Cardiac septum (tissue), 1 donor: ENCODE measurements at regions not wholly inside any gene's neighbourhood (a gene's known extent, or its start where the extent isn't known, plus 50 kb on each side); places are given as distances from the start of the nearest gene placed in this dataset.

ENCODE experiments used
- DNase-seq: peaks from one replicate; pipeline ENCODE4 v3.0.0-alpha.2; 2020; ENCODE audit warnings: low spot score
- intact Hi-C: fragments of 100-400 bp; cut with DNase I; formaldehyde crosslinking; loops from one replicate; pipeline ENCODE4 v1.14.0; 2022
- donor health status: DM: no; HTN: no; CAD: no.

- intact Hi-C loops = no loop called here
Observed at GRCh38 chr2:172198908-172199307, 96.2 kb upstream of the DLX2 start.

GRCh38 chr2:172200495-172201085, 97.9 kb upstream of the DLX2 start:
- intact Hi-C loops = no loop called here

More at GRCh38 chr2:172198908-172199307, 96.2 kb upstream of the DLX2 start:
- DNase-seq = no peak

GRCh38 chr2:172204309-172204708, 101.6 kb upstream of the DLX2 start:
- intact Hi-C loops = no loop called here
- DNase-seq = no peak

More at GRCh38 chr2:172200495-172201085, 97.9 kb upstream of the DLX2 start:
- DNase-seq = no peak

- no peak for DNase-seq
- intact Hi-C loops = no loop called here
Observed at GRCh38 chr2:172204762-172205161, 102.1 kb upstream of the DLX2 start.

GRCh38 chr2:172205292-172205691, 102.6 kb upstream of the DLX2 start:
- intact Hi-C loops = no loop called here
- DNase-seq = no peak

- intact Hi-C loops = no loop called here
- DNase-seq = no peak
Observed at GRCh38 chr2:172207911-172208310, 105.2 kb upstream of the DLX2 start.

GRCh38 chr2:172208791-172209325, 106.2 kb upstream of the DLX2 start:
- no peak for DNase-seq
- intact Hi-C loops = no loop called here

- intact Hi-C loops = no loop called here
- DNase-seq = no peak
Observed at GRCh38 chr2:172210599-172210998, 107.9 kb upstream of the DLX2 start.

- intact Hi-C loops = no loop called here
- no peak for DNase-seq
Observed at GRCh38 chr2:172211512-172211911, 108.8 kb upstream of the DLX2 start.

GRCh38 chr2:172213116-172213860, 110.6 kb upstream of the DLX2 start:
- DNase-seq = no peak
- intact Hi-C loops = no loop called here

- DNase-seq = no peak
- intact Hi-C loops = no loop called here
Observed at GRCh38 chr2:172214252-172214651, 111.6 kb upstream of the DLX2 start.

- no peak for DNase-seq
- intact Hi-C loops = no loop called here
Observed at GRCh38 chr2:172215172-172215935, 112.7 kb upstream of the DLX2 start.

- DNase-seq = no peak
- intact Hi-C loops = no loop called here
Observed at GRCh38 chr2:172215936-172216335, 113.2 kb upstream of the DLX2 start.

- intact Hi-C loops = no loop called here
- DNase-seq = no peak
Observed at GRCh38 chr2:172216477-172216876, 113.8 kb upstream of the DLX2 start.

- intact Hi-C loops = no loop called here
- DNase-seq = no peak
Observed at GRCh38 chr2:172219201-172219600, 116.5 kb upstream of the DLX2 start.

- DNase-seq = no peak
- intact Hi-C loops = no loop called here
Observed at GRCh38 chr2:172220121-172220520, 117.4 kb upstream of the DLX2 start.

GRCh38 chr2:172223601-172224054, 120.9 kb upstream of the DLX2 start:
- intact Hi-C loops = no loop called here
- DNase-seq = no peak

- intact Hi-C loops = no loop called here
- no peak for DNase-seq
Observed at GRCh38 chr2:172225786-172226185, 123.1 kb upstream of the DLX2 start.

GRCh38 chr2:172226244-172227061, 123.8 kb upstream of the DLX2 start:
- no peak for DNase-seq
- intact Hi-C loops = no loop called here

GRCh38 chr2:172227719-172228118, 125.0 kb upstream of the DLX2 start:
- intact Hi-C loops = no loop called here
- no peak for DNase-seq
